ENCODE measurements at regions not wholly inside any gene's neighbourhood (a gene's known extent, or its start where the extent isn't known, plus 50 kb on each side); places are given as distances from the start of the nearest gene placed in this dataset.

GRCh38 chr16:48909231-48909630 lies 299.3 kb upstream of the N4BP1 start:
- H3K79me2 ChIP-seq: no peaks in the 10 kb centered on the region
- H3K4me1 ChIP-seq (ENCODE audit: insufficient read depth): no peaks in the 10 kb centered on the region
- no peak overlapping the region for H3K4me2 ChIP-seq
- no peak overlapping the region for H2AFZ ChIP-seq
- WGBS (ENCODE audit: low lambda C conversion rate, missing lambda C conversion rate): 90% methylated on average over 5 of the region's 5 CpGs
- no peaks in the 10 kb centered on the region for H3K36me3 ChIP-seq (replicated peaks; ENCODE audit: insufficient read depth, low read depth)
- no peaks in the 10 kb centered on the region for H3K27me3 ChIP-seq
- H3K9me2 ChIP-seq (replicated peaks; ENCODE audit: insufficient read depth): no peaks in the 10 kb centered on the region
- TF ChIP-seq CTCF (IDR thresholded peaks at IDR 0.05; ENCODE audit: poor library complexity): no peak
- no peak for TF ChIP-seq EZH2phosphoT487 (IDR thresholded peaks at IDR 0.05; ENCODE audit: low read depth, severe bottlenecking, unreplicated experiment)
- TF ChIP-seq EZH2 (IDR thresholded peaks at IDR 0.05; ENCODE audit: borderline replicate concordance): no peak
- H3K27ac ChIP-seq: no peak overlapping the region
- DNase-seq (ENCODE audit: low spot score): no peak
- no peaks in the 10 kb centered on the region for H4K20me1 ChIP-seq (ENCODE audit: insufficient read depth, poor library complexity, severe bottlenecking)
- no peak overlapping the region for H3K4me3 ChIP-seq
- H3K9me3 ChIP-seq (ENCODE audit: low read depth): no peaks in the 10 kb centered on the region

DNA sequence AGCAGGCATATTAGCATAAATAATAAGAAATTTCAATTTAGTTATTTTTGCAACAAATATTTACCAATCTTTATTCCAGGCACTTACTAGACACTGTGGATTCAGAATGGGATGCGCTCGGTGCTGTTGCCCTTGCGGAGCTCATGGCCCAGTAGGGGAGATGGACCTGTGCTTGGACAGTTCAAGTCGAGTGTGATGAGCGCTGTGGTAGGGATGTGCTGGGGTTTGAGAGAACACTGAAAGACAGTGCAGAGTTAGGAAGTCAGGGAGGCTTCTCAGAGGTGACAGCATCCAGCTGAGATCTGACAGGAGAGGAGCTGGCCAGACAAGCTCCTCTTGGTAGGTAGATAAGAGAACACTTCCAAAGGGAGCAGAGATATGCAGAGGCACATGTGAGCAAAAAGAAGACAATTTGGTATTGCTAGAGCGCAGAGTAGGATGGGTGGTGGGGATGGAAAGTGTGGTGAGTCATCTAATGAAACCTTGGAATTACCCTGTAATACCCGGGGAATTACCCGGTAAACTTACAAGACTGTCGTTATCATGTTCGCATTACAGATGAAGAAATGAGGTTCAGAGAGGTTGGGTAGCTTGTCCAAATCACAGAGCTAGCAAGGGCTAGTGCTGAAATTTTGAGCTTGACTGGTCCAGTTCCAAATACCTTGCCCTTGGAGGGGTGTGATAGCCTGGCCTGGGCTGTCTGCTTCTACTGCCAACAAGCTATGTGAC lies 298.1 kb upstream of the N4BP1 start:
- Histone ChIP-seq H3K36me3 (replicated peaks; ENCODE audit: insufficient read depth, low read depth) (no peaks in the 10 kb centered on the region), H3K27me3 (no peaks in the 10 kb centered on the region), H3K79me2 (no peaks in the 10 kb centered on the region), H3K27ac (no peak overlapping the region), H3K4me3 (no peak overlapping the region), H3K4me1 (ENCODE audit: insufficient read depth) (no peaks in the 10 kb centered on the region), H3K9me3 (ENCODE audit: low read depth) (no peaks in the 10 kb centered on the region), H3K9me2 (replicated peaks; ENCODE audit: insufficient read depth) (no peaks in the 10 kb centered on the region), H3K4me2 (no peak overlapping the region), H2AFZ (no peak overlapping the region), H4K20me1 (ENCODE audit: insufficient read depth, poor library complexity, severe bottlenecking) (no peaks in the 10 kb centered on the region)
- WGBS (ENCODE audit: low lambda C conversion rate, missing lambda C conversion rate): 86% methylated on average over 10 of the region's 10 CpGs
- no peak for TF ChIP-seq EZH2phosphoT487 (IDR thresholded peaks at IDR 0.05; ENCODE audit: low read depth, severe bottlenecking, unreplicated experiment)
- TF ChIP-seq EZH2 (IDR thresholded peaks at IDR 0.05; ENCODE audit: borderline replicate concordance): no peak
- TF ChIP-seq CTCF (IDR thresholded peaks at IDR 0.05; ENCODE audit: poor library complexity): no peak
- no peak for DNase-seq (ENCODE audit: low spot score)

- Histone ChIP-seq H3K4me2 (peak overlapping the region; percentile 2), H3K4me1 (ENCODE audit: insufficient read depth) (no peaks in the 10 kb centered on the region), H2AFZ (no peak overlapping the region), H3K79me2 (no peaks in the 10 kb centered on the region), H3K4me3 (no peak overlapping the region), H4K20me1 (ENCODE audit: insufficient read depth, poor library complexity, severe bottlenecking) (no peaks in the 10 kb centered on the region), H3K9me2 (replicated peaks; ENCODE audit: insufficient read depth) (no peaks in the 10 kb centered on the region), H3K27ac (peak overlapping the region; percentile 34), H3K36me3 (replicated peaks; ENCODE audit: insufficient read depth, low read depth) (no peaks in the 10 kb centered on the region), H3K9me3 (ENCODE audit: low read depth) (no peaks in the 10 kb centered on the region), H3K27me3 (peaks cover 4% of the 10 kb centered on the region)
- 68% methylated on average over 22 of the region's 22 CpGs for WGBS (ENCODE audit: low lambda C conversion rate, missing lambda C conversion rate)
- TF ChIP-seq EZH2phosphoT487 (IDR thresholded peaks at IDR 0.05; ENCODE audit: low read depth, severe bottlenecking, unreplicated experiment): no peak
- no peak for TF ChIP-seq CTCF (IDR thresholded peaks at IDR 0.05; ENCODE audit: poor library complexity)
- no peak for TF ChIP-seq EZH2 (IDR thresholded peaks at IDR 0.05; ENCODE audit: borderline replicate concordance)
- DNase-seq (ENCODE audit: low spot score): no peak
Observed at GRCh38 chr16:48905632-48906505, 295.9 kb upstream of the N4BP1 start.

Measured in hepatocyte (in vitro differentiated cells).